HCT116 (cell line): ENCODE measurements at regions not wholly inside any gene's neighbourhood (a gene's known extent, or its start where the extent isn't known, plus 50 kb on each side); places are given as distances from the start of the nearest gene placed in this dataset.
"Not testable (repeated sequence)": the region's sequence is repeated elsewhere in the genome, so short reads cannot be mapped to it uniquely, and the experiment has no call there.

Source experiments
- ATAC-seq: fragments of 200-7000 bp; cut with Tn5 transposase; 2 replicates; pipeline ENCODE4 v1.9.1; 2020; ENCODE audit warnings: mild to moderate bottlenecking, moderate library complexity
- BruUV-seq: library from RNA; stranded (reverse); fragments of 400-500 nt; replicated peaks from 2 replicates; lab custom pipeline; 2021; lab: Mats Ljungman, UMichigan
- CTCF ChIA-PET: fragments of 300-600 bp; sonication (Branson Sonifier 250); formaldehyde crosslinking; loops from one replicate; lab custom pipeline; 2021; ENCODE audit warnings: antibody characterized with exemption; lab: Charles Lee
- POLR2A ChIA-PET: fragments of 300-600, 350-600 bp; sonication (Branson Sonifier 250); formaldehyde crosslinking; loops from one replicate; lab custom pipeline; 2021; ENCODE audit warnings: antibody characterized with exemption; lab: Charles Lee
- RAD21 ChIA-PET, 2 experiments: fragments of 300-600 bp; sonication (Branson Sonifier 250); formaldehyde crosslinking; loops; one replicate each; lab custom pipeline; 2023; ENCODE audit warnings: low total read pairs in 2 of 2; ENCODE audit not compliant: uncharacterized antibody in 2 of 2, unreplicated experiment in 2 of 2, low non-redundant PET in 1 of 2; lab: Charles Lee
- DNase-seq: peaks from one replicate; pipeline ENCODE4 v3.0.0-alpha.2; 2010; ENCODE audit warnings: low read depth, low spot score
- H2AFZ ChIP-seq: fragments of 200-600 bp; shearing (Covaris generic), sonication (generic); 2 replicates; pipeline ENCODE4 v1.6.1; 2017; ENCODE audit warnings: low read depth, mixed run types, mixed read lengths, antibody characterized with exemption, low read length; ENCODE audit not compliant: poor library complexity, severe bottlenecking
- H3K27ac ChIP-seq: 2 replicates; pipeline ENCODE4 v1.5.1; 2012; ENCODE audit warnings: low read depth, low read length
- H3K27me3 ChIP-seq: fragments of 200-600 bp; sonication (generic); 2 replicates; pipeline ENCODE4 v1.6.1; 2016; ENCODE audit warnings: mixed run types, low read length, mixed read lengths; ENCODE audit not compliant: insufficient read depth
- H3K36me3 ChIP-seq, 2 experiments: fragments of 200-500 bp in 1 of 2; fragments of 200-600 bp in 1 of 2; sonication (Bioruptor generic) in 1 of 2; sonication (generic) in 1 of 2; 2 replicates each; pipeline versions ENCODE4 v1.5.1 to v1.6.1; 2014 to 2016; ENCODE audit warnings: low read length in 2 of 2, inconsistent platforms in 1 of 2, mixed read lengths in 1 of 2, mixed run types in 1 of 2; ENCODE audit not compliant: insufficient read depth in 2 of 2, control insufficient read depth in 1 of 2
- H3K4me1 ChIP-seq, 2 experiments: fragments of 200-600 bp in 1 of 2; sonication (generic) in 1 of 2; 2 replicates each; pipeline versions ENCODE4 v1.5.1 to v1.6.1; 2012 to 2017; ENCODE audit warnings: low read length in 2 of 2, inconsistent platforms in 1 of 2, mild to moderate bottlenecking in 1 of 2, mixed read lengths in 1 of 2, mixed run types in 1 of 2, moderate library complexity in 1 of 2; ENCODE audit not compliant: insufficient read depth in 2 of 2, control insufficient read depth in 1 of 2
- H3K4me2 ChIP-seq: fragments of 200-600 bp; sonication (generic); 2 replicates; pipeline ENCODE4 v1.6.1; 2017; ENCODE audit warnings: mixed run types, low read length, mixed read lengths
- H3K4me3 ChIP-seq, 2 experiments: fragments of 200-600 bp in 1 of 2; sonication (generic) in 1 of 2; replicated peaks in 1 of 2; 2 replicates each; pipeline ENCODE4 v1.5.1; 2011 to 2016; ENCODE audit warnings: low read length in 2 of 2, control low read depth in 1 of 2, low read depth in 1 of 2, mild to moderate bottlenecking in 1 of 2, mixed read lengths in 1 of 2, mixed run types in 1 of 2
- H3K79me2 ChIP-seq: fragments of 200-600 bp; sonication (generic); 2 replicates; pipeline ENCODE4 v1.6.1; 2017; ENCODE audit warnings: mild to moderate bottlenecking, mixed run types, low read length, moderate library complexity, mixed read lengths; ENCODE audit not compliant: insufficient read depth
- H3K9ac ChIP-seq: fragments of 200-600 bp; sonication (generic); 2 replicates; pipeline ENCODE4 v1.6.1; 2016; ENCODE audit warnings: low read length, mixed read lengths
- H3K9me2 ChIP-seq: fragments of 200-600 bp; sonication (generic), shearing (Covaris generic); 2 replicates; pipeline ENCODE4 v1.6.1; 2017; ENCODE audit warnings: mixed run types, mild to moderate bottlenecking, moderate library complexity; ENCODE audit not compliant: insufficient read depth
- H3K9me3 ChIP-seq, 2 experiments: fragments of 200-500 bp in 1 of 2; fragments of 200-600 bp in 1 of 2; sonication (Bioruptor generic) in 1 of 2; sonication (generic) in 1 of 2; 2 replicates each; pipeline ENCODE4 v1.6.1; 2014 to 2017; ENCODE audit warnings: low read length in 2 of 2, mixed read lengths in 2 of 2, inconsistent platforms in 1 of 2, low read depth in 1 of 2, mild to moderate bottlenecking in 1 of 2, mixed run types in 1 of 2, moderate library complexity in 1 of 2; ENCODE audit not compliant: control insufficient read depth in 1 of 2, insufficient read depth in 1 of 2
- H4K20me1 ChIP-seq: fragments of 200-600 bp; sonication (generic), shearing (Covaris generic); 2 replicates; pipeline ENCODE4 v1.6.1; 2017; ENCODE audit warnings: mixed run types, mild to moderate bottlenecking, moderate library complexity; ENCODE audit not compliant: insufficient read depth
- CTCF ChIP-seq, 3 experiments: fragments of 200-600 bp in 1 of 3; sonication (generic) in 1 of 3; IDR thresholded peaks in 2 of 3; conservative IDR thresholded peaks in 1 of 3; 2 replicates each; pipeline ENCODE4 v1.5.1; 2012 to 2017; ENCODE audit warnings: low read depth in 2 of 3, low read length in 2 of 3, antibody characterized with exemption in 1 of 3, borderline replicate concordance in 1 of 3, control low read depth in 1 of 3, mild to moderate bottlenecking in 1 of 3, mixed read lengths in 1 of 3, mixed run types in 1 of 3, moderate library complexity in 1 of 3; ENCODE audit not compliant: insufficient read depth in 1 of 3
- ELF1 ChIP-seq: IDR thresholded peaks from 2 replicates; pipeline ENCODE4 v1.6.1; 2012; ENCODE audit warnings: low read depth, borderline replicate concordance
- EZH2 ChIP-seq: fragments of 200-600 bp; sonication (generic); IDR thresholded peaks from 2 replicates; pipeline ENCODE4 v1.6.1; 2017; ENCODE audit warnings: antibody characterized with exemption, mixed run types
- FOSL1 ChIP-seq: IDR thresholded peaks from 2 replicates; pipeline ENCODE4 v1.6.1; 2012; ENCODE audit warnings: low read depth
- SP1 ChIP-seq: IDR thresholded peaks from 2 replicates; pipeline ENCODE4 v1.6.1; 2012; ENCODE audit warnings: low read depth
- intact Hi-C: fragments of 100-400 bp; cut with micrococcal nuclease; formaldehyde crosslinking; loops from 2 replicates; pipeline ENCODE4 v1.10.0; 2022

GRCh38 chr2:125658583-125658982 is 997.4 kb upstream of the GYPC start:
- Histone ChIP-seq H3K9ac (no peak overlapping the region), H3K36me3 (no peaks in the 10 kb centered on the region), H3K4me1 (no peaks in the 10 kb centered on the region), H3K4me3 (no peak overlapping the region), H3K9me3 (peaks cover 9 to 29% of the 10 kb centered on the region in 2 experiments; a peak in 2 of 4 replicates), H3K4me2 (no peak overlapping the region), H3K27ac (no peak overlapping the region), H3K9me2 (no peaks in the 10 kb centered on the region), H4K20me1 (no peaks in the 10 kb centered on the region), H3K27me3 (no peaks in the 10 kb centered on the region), H2AFZ (no peak overlapping the region), H3K79me2 (no peaks in the 10 kb centered on the region)
- ChIA-PET CTCF (no interaction called here), RAD21 (no interaction called here), POLR2A (no interaction called here)
- DNase-seq (no peak), ATAC-seq (no peak)
- BruUV-seq: no TSS peak
- TF ChIP-seq SP1 (no peak), EZH2 (no peak), FOSL1 (no peak), CTCF (IDR thresholded peaks at IDR 0.05 in 2 of 3, conservative IDR thresholded peaks at IDR 0.05 in 1 of 3; ENCODE audit: borderline replicate concordance in 1 of 3, insufficient read depth in 1 of 3, low read depth in 2 of 3, low read length in 2 of 3) (no peak), ELF1 (no peak)
- intact Hi-C loops: no loop called here

- ATAC-seq, H3K4me1 ChIP-seq, H3K27ac ChIP-seq, H4K20me1 ChIP-seq, DNase-seq, H3K9me2 ChIP-seq, H3K4me3 ChIP-seq, H3K4me2 ChIP-seq, POLR2A ChIA-PET, H3K36me3 ChIP-seq, RAD21 ChIA-PET, H3K79me2 ChIP-seq, H2AFZ ChIP-seq, BruUV-seq, intact Hi-C loops, CTCF ChIA-PET, H3K27me3 ChIP-seq, H3K9ac ChIP-seq: not testable (repeated sequence)
- peaks cover 10 to 31% of the 10 kb centered on the region in 2 experiments; a peak in 2 of 4 replicates for H3K9me3 ChIP-seq
Measured at GRCh38 chr2:125660369-125660768, 995.6 kb upstream of the GYPC start.
